Gastrocnemius medialis (tissue), 4 donors: ENCODE measurements at regions not wholly inside any gene's neighbourhood (a gene's known extent, or its start where the extent isn't known, plus 50 kb on each side); places are given as distances from the start of the nearest gene placed in this dataset.

Experiments
- ATAC-seq, 2 donors: fragments of 150-250 bp; one replicate each; pipeline ENCODE4 v1.9.1; 2016
- DNase-seq, 2 donors: peaks; one replicate each; pipeline ENCODE4 v3.0.0-alpha.2; 2019
- H3K27ac ChIP-seq, 4 donors: fragments of 200-600 bp; sonication (generic); 1 replicate in 1 of 4; 2 replicates in 3 of 4; pipeline ENCODE4 v1.5.1; 2016 to 2018; ENCODE audit warnings: mild to moderate bottlenecking in 2 of 4, moderate library complexity in 1 of 4
- H3K27me3 ChIP-seq, 3 donors: fragments of 200-600 bp; sonication (generic) in 2 of 3; 1 replicate in 1 of 3; 2 replicates in 2 of 3; pipeline versions ENCODE4 v1.5.1 to v1.6.0; 2016 to 2019; ENCODE audit warnings: mild to moderate bottlenecking in 1 of 3, moderate library complexity in 1 of 3
- H3K36me3 ChIP-seq, 2 donors: fragments of 200-600 bp; sonication (generic) in 1 of 2; one replicate each; pipeline ENCODE4 v1.5.1; 2017 to 2018
- H3K4me1 ChIP-seq, 2 donors: fragments of 200-600 bp; sonication (generic) in 1 of 2; one replicate each; pipeline ENCODE4 v1.5.1; 2016 to 2017; ENCODE audit warnings: mild to moderate bottlenecking in 2 of 2
- H3K4me3 ChIP-seq, 4 donors: fragments of 200-600 bp; sonication (generic) in 3 of 4; 1 replicate in 1 of 4; 2 replicates in 3 of 4; pipeline ENCODE4 v1.5.1; 2016 to 2019; ENCODE audit warnings: mild to moderate bottlenecking in 2 of 4
- H3K9me3 ChIP-seq, 3 donors: fragments of 200-600 bp; sonication (generic) in 2 of 3; 1 replicate in 1 of 3; 2 replicates in 2 of 3; pipeline ENCODE4 v1.5.1; 2016 to 2019
- POLR2A ChIP-seq, 2 donors: fragments of 450-650 bp; IDR thresholded peaks; one replicate each; pipeline ENCODE4 v1.6.1; 2017; ENCODE audit warnings: antibody characterized with exemption in 2 of 2, mild to moderate bottlenecking in 2 of 2, moderate library complexity in 2 of 2
- in situ Hi-C, 4 donors: fragments of 200-750 bp; cut with MboI; loops; one replicate each; pipeline versions ENCODE4 v1.15.0 to v1.8.0; 2017; ENCODE audit warnings: low sequenced_read_pairs in 4 of 4
- intact Hi-C: fragments of 100-400 bp; cut with DNase I; formaldehyde crosslinking; loops from one replicate; pipeline ENCODE4 v1.15.1; 2023; ENCODE audit warnings: low total_unique reads
- TF ChIP-seq, protein P1 (sequence below), 5 experiments: fragments of 450-650 bp in 3 of 5; fragments of 200-600 bp in 2 of 5; sonication (generic) in 2 of 5; IDR thresholded peaks in 4 of 5; conservative IDR thresholded peaks in 1 of 5; 1 replicate in 4 of 5; 2 replicates in 1 of 5; pipeline ENCODE4 v1.5.1; 2016 to 2019; ENCODE audit warnings: antibody characterized with exemption in 5 of 5, mild to moderate bottlenecking in 3 of 5, moderate library complexity in 3 of 5

- intact Hi-C loops (no loop called here), in situ Hi-C loops (no loop called here)
- no peaks in the 10 kb centered on the region for H3K9me3 ChIP-seq
- TF ChIP-seq, protein P1, sequence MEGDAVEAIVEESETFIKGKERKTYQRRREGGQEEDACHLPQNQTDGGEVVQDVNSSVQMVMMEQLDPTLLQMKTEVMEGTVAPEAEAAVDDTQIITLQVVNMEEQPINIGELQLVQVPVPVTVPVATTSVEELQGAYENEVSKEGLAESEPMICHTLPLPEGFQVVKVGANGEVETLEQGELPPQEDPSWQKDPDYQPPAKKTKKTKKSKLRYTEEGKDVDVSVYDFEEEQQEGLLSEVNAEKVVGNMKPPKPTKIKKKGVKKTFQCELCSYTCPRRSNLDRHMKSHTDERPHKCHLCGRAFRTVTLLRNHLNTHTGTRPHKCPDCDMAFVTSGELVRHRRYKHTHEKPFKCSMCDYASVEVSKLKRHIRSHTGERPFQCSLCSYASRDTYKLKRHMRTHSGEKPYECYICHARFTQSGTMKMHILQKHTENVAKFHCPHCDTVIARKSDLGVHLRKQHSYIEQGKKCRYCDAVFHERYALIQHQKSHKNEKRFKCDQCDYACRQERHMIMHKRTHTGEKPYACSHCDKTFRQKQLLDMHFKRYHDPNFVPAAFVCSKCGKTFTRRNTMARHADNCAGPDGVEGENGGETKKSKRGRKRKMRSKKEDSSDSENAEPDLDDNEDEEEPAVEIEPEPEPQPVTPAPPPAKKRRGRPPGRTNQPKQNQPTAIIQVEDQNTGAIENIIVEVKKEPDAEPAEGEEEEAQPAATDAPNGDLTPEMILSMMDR (IDR thresholded peaks at IDR 0.05 in 4 of 5, conservative IDR thresholded peaks at IDR 0.05 in 1 of 5), result no peak
- no peak for TF ChIP-seq POLR2A (IDR thresholded peaks at IDR 0.05)
- H3K4me1 ChIP-seq, result no peaks in the 10 kb centered on the region
- no peaks in the 10 kb centered on the region for H3K27me3 ChIP-seq
- DNase-seq, result no peak
- no peak for ATAC-seq
- no peaks in the 10 kb centered on the region for H3K36me3 ChIP-seq
- H3K4me3 ChIP-seq, result no peak overlapping the region
- no peak overlapping the region for H3K27ac ChIP-seq
Observed at GRCh38 chr18:64712035-64712434, 563.1 kb upstream of the LINC00305 start.

GRCh38 chr18:64710105-64710861, 561.4 kb upstream of the LINC00305 start:
- H3K4me1 ChIP-seq, result no peaks in the 10 kb centered on the region
- H3K4me3 ChIP-seq, result no peak overlapping the region
- no peaks in the 10 kb centered on the region for H3K27me3 ChIP-seq
- DNase-seq (no peak), ATAC-seq (no peak)
- no peak overlapping the region for H3K27ac ChIP-seq
- TF ChIP-seq POLR2A (IDR thresholded peaks at IDR 0.05), result no peak
- TF ChIP-seq, protein P1 (IDR thresholded peaks at IDR 0.05 in 4 of 5, conservative IDR thresholded peaks at IDR 0.05 in 1 of 5), result no peak
- no peaks in the 10 kb centered on the region for H3K36me3 ChIP-seq
- no peaks in the 10 kb centered on the region for H3K9me3 ChIP-seq
- in situ Hi-C loops (no loop called here), intact Hi-C loops (no loop called here)

DNA sequence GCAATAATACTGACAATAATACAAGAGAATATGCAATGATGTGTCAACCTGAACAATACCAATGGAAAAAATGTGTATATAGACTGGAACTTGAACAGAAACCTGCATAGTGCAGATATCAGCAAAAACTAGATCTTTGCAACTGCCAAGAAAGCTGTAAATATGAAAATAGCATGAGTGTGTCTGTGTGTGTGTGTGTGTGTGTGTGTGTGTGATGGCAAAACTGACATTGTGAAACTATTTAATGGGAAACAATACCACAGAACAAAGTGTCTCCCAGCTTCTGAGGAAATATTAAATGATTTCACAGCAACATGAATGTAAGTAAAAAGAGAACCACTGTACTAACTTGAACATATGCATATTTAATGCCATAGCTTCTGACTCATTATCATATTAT, 558.2 kb upstream of the LINC00305 start:
- Histone ChIP-seq H3K4me3 (no peak overlapping the region), H3K27ac (no peak overlapping the region), H3K9me3 (no peaks in the 10 kb centered on the region), H3K36me3 (no peaks in the 10 kb centered on the region), H3K4me1 (no peaks in the 10 kb centered on the region), H3K27me3 (no peaks in the 10 kb centered on the region)
- no peak for TF ChIP-seq POLR2A (IDR thresholded peaks at IDR 0.05)
- TF ChIP-seq, protein P1 (IDR thresholded peaks at IDR 0.05 in 4 of 5, conservative IDR thresholded peaks at IDR 0.05 in 1 of 5), result no peak
- intact Hi-C loops (no loop called here), in situ Hi-C loops (no loop called here)
- ATAC-seq, result no peak
- DNase-seq, result no peak

GRCh38 chr18:64699081-64699480, 550.2 kb upstream of the LINC00305 start:
- H3K9me3 ChIP-seq, result no peaks in the 10 kb centered on the region
- H3K4me3 ChIP-seq, result no peak overlapping the region
- in situ Hi-C loops, result no loop called here
- ATAC-seq (no peak), DNase-seq (no peak)
- intact Hi-C loops, result no loop called here
- H3K4me1 ChIP-seq, result no peaks in the 10 kb centered on the region
- H3K36me3 ChIP-seq, result no peaks in the 10 kb centered on the region
- H3K27me3 ChIP-seq, result no peaks in the 10 kb centered on the region
- H3K27ac ChIP-seq, result no peak overlapping the region
- TF ChIP-seq, protein P1 (IDR thresholded peaks at IDR 0.05 in 4 of 5, conservative IDR thresholded peaks at IDR 0.05 in 1 of 5), result no peak
- TF ChIP-seq POLR2A (IDR thresholded peaks at IDR 0.05), result no peak
